ENCODE measurements at regions not wholly inside any gene's neighbourhood (a gene's known extent, or its start where the extent isn't known, plus 50 kb on each side); places are given as distances from the start of the nearest gene placed in this dataset.

DNA sequence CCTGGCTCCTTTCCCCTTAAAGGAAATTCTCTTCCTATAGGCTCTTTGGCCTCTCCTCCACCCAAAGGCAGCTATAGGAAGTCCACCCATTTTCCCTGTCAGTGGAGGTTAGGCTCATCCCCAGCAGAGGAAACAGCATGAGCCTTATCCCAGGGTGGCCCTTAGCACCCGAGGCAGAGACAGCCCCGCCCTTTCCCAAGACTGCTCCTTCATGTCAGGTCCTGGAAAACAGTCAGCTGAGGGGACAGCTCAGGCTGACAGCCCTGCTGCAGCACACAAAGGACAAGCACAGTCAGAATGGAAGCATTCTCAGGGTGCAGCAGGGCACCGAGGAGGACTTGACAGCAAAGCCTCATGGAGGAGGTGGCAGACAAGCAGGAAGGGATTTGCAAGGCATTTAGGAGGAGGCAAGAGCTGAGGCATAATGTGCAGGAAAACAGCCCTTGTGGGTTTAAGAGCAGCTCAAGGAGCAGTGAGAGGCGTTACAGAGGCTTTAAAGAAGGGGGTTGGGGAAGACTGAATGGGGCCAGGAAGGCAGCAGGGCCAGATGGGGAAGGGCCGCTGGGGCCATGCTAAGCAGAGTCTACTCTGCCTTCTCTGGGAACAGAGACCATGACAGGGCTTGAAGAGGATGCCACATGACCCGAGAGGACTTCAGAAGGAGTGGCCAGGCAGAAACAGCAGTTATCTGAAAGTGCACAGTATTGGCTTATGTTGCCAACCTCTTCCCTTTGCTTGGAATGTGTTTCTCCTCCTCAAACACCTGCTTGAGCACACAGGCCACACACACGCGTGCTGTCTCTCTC lies 216.6 kb downstream of the SH3BP4 start:
- H3K9me3 ChIP-seq (replicated peaks in 1 of 2; ENCODE audit: control insufficient read depth in 2 of 2, insufficient read depth in 1 of 2, low read depth in 1 of 2, low read length in 2 of 2): no peaks in the 10 kb centered on the region
- WGBS, 2 donors (ENCODE audit: extremely low coverage in 2 of 2, insufficient read length in 2 of 2, insufficient replicate concordance in 1 of 2): no CpG with 5 or more reads among the region's 8 CpGs
- H2BK120ac ChIP-seq (ENCODE audit: low read depth, low read length): no peak overlapping the region
- H3K4me1 ChIP-seq (ENCODE audit: control insufficient read depth in 2 of 2, insufficient read depth in 1 of 2, low read depth in 1 of 2, low read length in 2 of 2): peaks cover 8 to 14% of the 10 kb centered on the region in 2 donors
- no peak overlapping the region for H2BK15ac ChIP-seq (ENCODE audit: low read length)
- no peak overlapping the region for H3K4me3 ChIP-seq (ENCODE audit: low read length in 2 of 2)
- H2BK12ac ChIP-seq (ENCODE audit: low read length): no peak overlapping the region
- no peak overlapping the region for H3K4ac ChIP-seq (ENCODE audit: low read length)
- no peak overlapping the region for H3K23ac ChIP-seq (ENCODE audit: low read depth, low read length, poor library complexity)
- no peaks in the 10 kb centered on the region for H3K27me3 ChIP-seq (ENCODE audit: control insufficient read depth in 3 of 3, insufficient read depth in 3 of 3, low read depth in 1 of 3, low read length in 3 of 3)
- DNase-seq (ENCODE audit: low spot score): no peak
- H2AK5ac ChIP-seq (ENCODE audit: low read depth, low read length): no peak overlapping the region
- no peak overlapping the region for H3K27ac ChIP-seq (replicated peaks; ENCODE audit: low read length)
- peak overlapping the region; percentile 65 for H3K9ac ChIP-seq (ENCODE audit: low read depth, low read length, poor library complexity)
- no peak overlapping the region for H3K4me2 ChIP-seq (ENCODE audit: insufficient read depth, low read length, poor library complexity, severe bottlenecking)
- no peak overlapping the region for H4K8ac ChIP-seq (ENCODE audit: low read depth, low read length)
- H2AFZ ChIP-seq (ENCODE audit: low read length): no peak overlapping the region
- H3K14ac ChIP-seq (ENCODE audit: low read length): no peak overlapping the region
- H3K18ac ChIP-seq (ENCODE audit: low read length): peak overlapping the region; percentile 1
- H3K79me1 ChIP-seq (ENCODE audit: low read depth, low read length): no peaks in the 10 kb centered on the region
- no peak overlapping the region for H2BK5ac ChIP-seq (ENCODE audit: low read length)
- H3K36me3 ChIP-seq (replicated peaks in 1 of 2; ENCODE audit: control insufficient read depth in 2 of 2, insufficient read depth in 2 of 2, low read length in 2 of 2): no peaks in the 10 kb centered on the region
- no peak overlapping the region for H4K91ac ChIP-seq (ENCODE audit: low read depth, low read length, poor library complexity)

DNA sequence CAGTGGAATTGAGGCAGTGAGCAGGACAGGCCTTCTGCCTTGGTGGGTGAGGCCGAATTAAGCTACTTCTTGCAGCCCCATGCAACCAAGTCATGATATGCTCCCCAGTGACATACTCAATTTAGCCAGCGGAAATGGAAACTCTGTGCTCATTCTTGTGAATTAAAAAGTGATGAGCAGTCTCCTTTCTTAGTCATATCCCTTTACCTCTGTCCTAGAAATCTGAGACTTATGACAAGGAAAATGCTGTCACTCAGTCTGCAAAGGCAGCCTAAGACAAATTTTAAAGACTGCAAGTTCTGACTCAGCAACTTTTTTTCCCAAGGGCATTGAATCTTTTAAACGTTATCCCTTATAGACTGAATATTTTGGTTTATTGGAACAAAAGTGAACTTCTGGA lies 218.2 kb downstream of the SH3BP4 start:
- Histone ChIP-seq H3K4me2 (ENCODE audit: insufficient read depth, low read length, poor library complexity, severe bottlenecking) (no peak overlapping the region), H4K91ac (ENCODE audit: low read depth, low read length, poor library complexity) (no peak overlapping the region), H2BK15ac (ENCODE audit: low read length) (no peak overlapping the region), H2BK120ac (ENCODE audit: low read depth, low read length) (no peak overlapping the region), H3K9me3 (replicated peaks in 1 of 2; ENCODE audit: control insufficient read depth in 2 of 2, insufficient read depth in 1 of 2, low read depth in 1 of 2, low read length in 2 of 2) (no peaks in the 10 kb centered on the region), H3K4ac (ENCODE audit: low read length) (no peak overlapping the region), H2AFZ (ENCODE audit: low read length) (no peak overlapping the region), H3K23ac (ENCODE audit: low read depth, low read length, poor library complexity) (no peak overlapping the region), H3K4me3 (ENCODE audit: low read length in 2 of 2) (peak overlapping the region in 1 of 2 donors; percentile 24), H3K27me3 (ENCODE audit: control insufficient read depth in 3 of 3, insufficient read depth in 3 of 3, low read depth in 1 of 3, low read length in 3 of 3) (no peaks in the 10 kb centered on the region), H2AK5ac (ENCODE audit: low read depth, low read length) (no peak overlapping the region), H3K27ac (replicated peaks; ENCODE audit: low read length) (no peak overlapping the region), H2BK12ac (ENCODE audit: low read length) (no peak overlapping the region), H2BK5ac (ENCODE audit: low read length) (no peak overlapping the region), H4K8ac (ENCODE audit: low read depth, low read length) (no peak overlapping the region), H3K79me1 (ENCODE audit: low read depth, low read length) (no peaks in the 10 kb centered on the region), H3K36me3 (replicated peaks in 1 of 2; ENCODE audit: control insufficient read depth in 2 of 2, insufficient read depth in 2 of 2, low read length in 2 of 2) (no peaks in the 10 kb centered on the region), H3K14ac (ENCODE audit: low read length) (no peak overlapping the region), H3K18ac (ENCODE audit: low read length) (no peak overlapping the region), H3K4me1 (ENCODE audit: control insufficient read depth in 2 of 2, insufficient read depth in 1 of 2, low read depth in 1 of 2, low read length in 2 of 2) (peaks cover 8 to 14% of the 10 kb centered on the region in 2 donors), H3K9ac (ENCODE audit: low read depth, low read length, poor library complexity) (no peak overlapping the region)
- DNase-seq (ENCODE audit: low spot score): no peak
- no CpG with 5 or more reads among the region's 3 CpGs for WGBS, 2 donors (ENCODE audit: extremely low coverage in 2 of 2, insufficient read length in 2 of 2, insufficient replicate concordance in 1 of 2)

DNA sequence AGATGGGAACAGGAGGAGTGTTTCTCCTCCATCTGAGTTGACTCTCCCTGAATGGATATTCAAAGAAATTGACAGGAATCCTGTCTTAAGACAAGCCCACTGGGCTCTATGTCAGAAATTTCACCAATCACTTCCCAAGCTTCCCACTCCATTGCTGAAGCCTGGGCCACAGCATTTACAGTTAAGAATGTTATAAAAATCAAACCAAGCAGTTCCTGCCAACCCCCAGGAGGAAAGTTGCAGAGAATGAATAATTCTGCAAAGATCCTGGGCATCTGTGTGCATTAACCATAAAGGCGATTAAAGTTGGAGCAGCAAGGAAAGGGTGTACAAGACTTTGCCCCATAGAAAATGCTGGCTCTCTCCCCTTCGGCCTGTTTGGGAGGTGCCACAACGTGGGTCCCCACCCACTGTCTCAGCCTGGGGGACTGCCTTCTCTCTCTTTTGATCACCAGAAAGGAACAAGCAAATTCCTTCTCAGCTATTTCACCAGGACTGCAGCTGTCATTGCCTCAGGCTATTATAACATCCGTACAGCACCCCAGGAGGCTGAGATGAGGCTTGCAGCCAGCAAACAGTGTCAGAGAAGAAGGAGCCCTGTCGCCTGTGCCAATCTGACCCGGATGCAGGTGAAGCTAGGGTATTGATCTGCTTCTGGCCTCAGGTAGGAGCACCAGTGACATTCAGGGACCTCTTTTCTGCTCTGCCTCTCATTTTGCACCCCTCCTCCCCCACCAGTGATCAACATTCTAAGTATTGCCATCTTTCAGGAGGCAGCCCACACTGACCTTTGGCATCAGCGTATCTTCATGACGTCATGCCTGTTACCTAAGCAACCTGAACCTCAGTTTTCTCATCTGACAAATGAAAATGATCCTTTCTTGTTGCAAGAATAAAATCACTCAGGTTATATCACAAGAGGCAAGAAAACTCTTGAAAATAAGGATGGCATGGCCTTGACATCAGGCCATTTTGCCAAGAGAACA lies 219.0 kb downstream of the SH3BP4 start:
- H3K23ac ChIP-seq (ENCODE audit: low read depth, low read length, poor library complexity): no peak overlapping the region
- H2BK12ac ChIP-seq (ENCODE audit: low read length): no peak overlapping the region
- peaks cover 8 to 14% of the 10 kb centered on the region in 2 donors for H3K4me1 ChIP-seq (ENCODE audit: control insufficient read depth in 2 of 2, insufficient read depth in 1 of 2, low read depth in 1 of 2, low read length in 2 of 2)
- H3K36me3 ChIP-seq (replicated peaks in 1 of 2; ENCODE audit: control insufficient read depth in 2 of 2, insufficient read depth in 2 of 2, low read length in 2 of 2): no peaks in the 10 kb centered on the region
- no peak overlapping the region for H2AFZ ChIP-seq (ENCODE audit: low read length)
- no peaks in the 10 kb centered on the region for H3K9me3 ChIP-seq (replicated peaks in 1 of 2; ENCODE audit: control insufficient read depth in 2 of 2, insufficient read depth in 1 of 2, low read depth in 1 of 2, low read length in 2 of 2)
- no peak overlapping the region for H3K4me3 ChIP-seq (ENCODE audit: low read length in 2 of 2)
- peak; percentile 12 for DNase-seq (ENCODE audit: low spot score)
- H3K79me1 ChIP-seq (ENCODE audit: low read depth, low read length): no peaks in the 10 kb centered on the region
- whole genome bisulfite sequencing, 2 donors (ENCODE audit: extremely low coverage in 2 of 2, insufficient read length in 2 of 2, insufficient replicate concordance in 1 of 2): no CpG with 5 or more reads among the region's 8 CpGs
- H4K91ac ChIP-seq (ENCODE audit: low read depth, low read length, poor library complexity): no peak overlapping the region
- H3K18ac ChIP-seq (ENCODE audit: low read length): no peak overlapping the region
- H3K27me3 ChIP-seq (ENCODE audit: control insufficient read depth in 3 of 3, insufficient read depth in 3 of 3, low read depth in 1 of 3, low read length in 3 of 3): no peaks in the 10 kb centered on the region
- no peak overlapping the region for H2BK15ac ChIP-seq (ENCODE audit: low read length)
- H2BK5ac ChIP-seq (ENCODE audit: low read length): no peak overlapping the region
- no peak overlapping the region for H4K8ac ChIP-seq (ENCODE audit: low read depth, low read length)
- no peak overlapping the region for H3K4me2 ChIP-seq (ENCODE audit: insufficient read depth, low read length, poor library complexity, severe bottlenecking)
- H3K4ac ChIP-seq (ENCODE audit: low read length): no peak overlapping the region
- H3K27ac ChIP-seq (replicated peaks; ENCODE audit: low read length): no peak overlapping the region
- H2BK120ac ChIP-seq (ENCODE audit: low read depth, low read length): no peak overlapping the region
- no peak overlapping the region for H3K9ac ChIP-seq (ENCODE audit: low read depth, low read length, poor library complexity)
- H2AK5ac ChIP-seq (ENCODE audit: low read depth, low read length): no peak overlapping the region
- no peak overlapping the region for H3K14ac ChIP-seq (ENCODE audit: low read length)

DNA sequence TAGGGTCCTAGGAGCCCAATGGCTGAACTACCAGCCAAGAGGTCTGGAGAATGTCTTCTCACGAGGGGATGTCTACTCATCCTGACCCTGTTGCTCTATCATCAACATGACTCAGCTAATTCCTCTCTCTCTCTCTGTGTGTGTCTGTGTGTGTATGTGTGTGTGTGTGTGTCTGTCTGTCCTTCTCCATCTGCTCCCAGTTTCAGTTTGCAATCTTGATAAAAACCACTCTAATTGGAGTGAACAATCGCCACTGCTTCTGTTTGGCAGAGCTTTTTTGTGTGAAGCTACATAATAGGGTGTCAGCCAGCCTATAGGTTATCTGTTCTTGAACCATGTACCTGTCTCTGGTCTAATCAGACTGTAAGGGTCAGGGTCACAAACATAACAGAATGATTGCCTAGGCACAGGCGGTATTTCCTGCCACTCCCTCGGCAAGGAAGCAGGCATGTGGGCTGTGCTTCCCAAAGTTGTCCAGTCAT lies 219.8 kb downstream of the SH3BP4 start:
- no peaks in the 10 kb centered on the region for H3K27me3 ChIP-seq (ENCODE audit: control insufficient read depth in 3 of 3, insufficient read depth in 3 of 3, low read depth in 1 of 3, low read length in 3 of 3)
- no peak overlapping the region for H2BK5ac ChIP-seq (ENCODE audit: low read length)
- no peak for DNase-seq (ENCODE audit: low spot score)
- no peaks in the 10 kb centered on the region for H3K9me3 ChIP-seq (replicated peaks in 1 of 2; ENCODE audit: control insufficient read depth in 2 of 2, insufficient read depth in 1 of 2, low read depth in 1 of 2, low read length in 2 of 2)
- H3K4ac ChIP-seq (ENCODE audit: low read length): no peak overlapping the region
- no peak overlapping the region for H2AK5ac ChIP-seq (ENCODE audit: low read depth, low read length)
- no peak overlapping the region for H3K18ac ChIP-seq (ENCODE audit: low read length)
- no peak overlapping the region for H2BK120ac ChIP-seq (ENCODE audit: low read depth, low read length)
- no peak overlapping the region for H4K8ac ChIP-seq (ENCODE audit: low read depth, low read length)
- H3K4me2 ChIP-seq (ENCODE audit: insufficient read depth, low read length, poor library complexity, severe bottlenecking): no peak overlapping the region
- no peaks in the 10 kb centered on the region for H3K36me3 ChIP-seq (replicated peaks in 1 of 2; ENCODE audit: control insufficient read depth in 2 of 2, insufficient read depth in 2 of 2, low read length in 2 of 2)
- no peak overlapping the region for H2BK12ac ChIP-seq (ENCODE audit: low read length)
- H3K9ac ChIP-seq (ENCODE audit: low read depth, low read length, poor library complexity): no peak overlapping the region
- no peaks in the 10 kb centered on the region for H3K79me1 ChIP-seq (ENCODE audit: low read depth, low read length)
- no peak overlapping the region for H2AFZ ChIP-seq (ENCODE audit: low read length)
- WGBS, 2 donors (ENCODE audit: extremely low coverage in 2 of 2, insufficient read length in 2 of 2, insufficient replicate concordance in 1 of 2): no CpG with 5 or more reads among the region's 4 CpGs
- no peak overlapping the region for H3K23ac ChIP-seq (ENCODE audit: low read depth, low read length, poor library complexity)
- no peak overlapping the region for H4K91ac ChIP-seq (ENCODE audit: low read depth, low read length, poor library complexity)
- H3K4me3 ChIP-seq (ENCODE audit: low read length in 2 of 2): no peak overlapping the region
- no peak overlapping the region for H2BK15ac ChIP-seq (ENCODE audit: low read length)
- no peak overlapping the region for H3K27ac ChIP-seq (replicated peaks; ENCODE audit: low read length)
- H3K14ac ChIP-seq (ENCODE audit: low read length): no peak overlapping the region
- peaks cover 8 to 14% of the 10 kb centered on the region in 2 donors for H3K4me1 ChIP-seq (ENCODE audit: control insufficient read depth in 2 of 2, insufficient read depth in 1 of 2, low read depth in 1 of 2, low read length in 2 of 2)

Measured in neuronal stem cell (in vitro differentiated cells).